NCI-H748 (cell line): ENCODE measurements at regions not wholly inside any gene's neighbourhood (a gene's known extent, or its start where the extent isn't known, plus 50 kb on each side); places are given as distances from the start of the nearest gene placed in this dataset.

Experiments
- DNase-seq: peaks from one replicate; lab custom pipeline; 2025; ENCODE audit not compliant: unreplicated experiment; lab: John Stamatoyannopoulos, UW

DNA sequence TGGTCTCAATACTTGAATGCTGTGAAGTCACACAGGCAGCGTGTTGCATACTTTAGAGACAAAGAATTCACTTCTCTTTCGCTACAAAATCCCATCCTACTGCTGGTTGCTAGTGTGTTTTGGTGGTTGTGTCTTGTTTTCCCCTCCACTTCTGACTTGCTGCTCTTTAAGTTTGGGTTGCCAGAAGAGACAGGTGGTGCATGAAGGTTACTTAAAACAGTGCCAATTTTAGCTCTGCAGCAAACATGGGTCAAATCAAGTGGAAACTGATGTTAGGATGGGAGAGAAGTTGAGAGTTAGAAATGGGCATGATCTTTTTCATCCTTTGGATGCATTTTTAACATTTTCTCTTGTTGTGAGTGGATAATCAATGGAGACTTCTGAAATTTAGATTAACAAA, 136.2 kb upstream of the KCNH7 start:
- no peak for DNase-seq

DNA sequence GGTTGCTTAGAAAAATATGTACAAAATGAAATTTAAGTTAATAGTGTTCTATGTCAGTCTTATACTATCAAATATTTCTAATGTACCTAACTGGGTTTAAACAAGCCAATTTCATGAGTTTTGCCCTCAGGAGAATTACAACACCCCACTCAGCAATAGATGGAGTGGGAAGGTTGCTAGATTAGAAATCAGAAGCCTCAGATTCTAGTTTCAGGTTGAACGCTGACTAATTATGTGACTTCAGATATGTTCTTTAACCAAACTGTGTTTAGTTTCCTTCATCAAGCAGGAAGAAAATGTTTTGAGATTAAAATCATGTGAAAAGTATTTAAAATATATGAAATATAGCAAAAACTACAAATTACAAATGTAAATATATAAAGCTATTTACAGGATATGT, 133.8 kb upstream of the KCNH7 start:
- no peak for DNase-seq

DNA sequence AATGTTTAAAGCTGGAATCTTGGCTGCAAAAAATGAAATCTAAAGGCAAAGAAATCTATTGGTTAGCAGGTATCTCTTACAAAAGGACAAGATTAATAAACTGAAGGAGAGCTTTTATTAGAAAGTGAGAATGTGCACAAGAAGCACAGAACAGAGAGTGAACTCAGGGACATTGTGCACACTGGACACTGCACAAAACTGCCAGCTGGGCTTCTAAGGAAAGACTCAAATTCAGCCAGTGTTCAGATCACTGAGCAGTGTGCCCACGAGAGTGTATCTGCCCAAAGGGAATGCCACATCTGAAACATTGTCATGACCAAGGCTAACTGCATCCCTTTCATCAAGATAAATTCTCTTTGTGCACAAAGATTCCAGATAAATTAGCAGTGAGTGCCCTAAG, 129.7 kb upstream of the KCNH7 start:
- DNase-seq: no peak

DNA sequence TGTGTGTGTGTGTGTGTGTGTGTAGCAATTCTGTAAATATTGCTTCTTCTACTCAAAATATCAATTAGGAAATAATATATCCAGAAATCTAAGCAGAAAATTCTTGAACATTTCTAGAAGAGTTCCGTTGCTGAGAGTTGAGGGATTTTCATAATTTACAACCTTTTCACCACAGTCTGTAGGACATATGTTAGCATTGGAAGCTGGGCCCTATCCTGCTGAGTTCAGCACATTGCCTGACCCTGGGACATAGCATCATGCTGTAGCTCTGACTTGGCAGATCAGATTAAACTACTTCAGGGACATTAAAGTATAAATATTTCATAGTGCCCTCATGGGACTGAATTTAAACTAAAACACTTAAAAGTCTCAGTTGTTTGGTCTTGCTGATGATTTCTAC, 129.2 kb upstream of the KCNH7 start:
- DNase-seq: no peak

DNA sequence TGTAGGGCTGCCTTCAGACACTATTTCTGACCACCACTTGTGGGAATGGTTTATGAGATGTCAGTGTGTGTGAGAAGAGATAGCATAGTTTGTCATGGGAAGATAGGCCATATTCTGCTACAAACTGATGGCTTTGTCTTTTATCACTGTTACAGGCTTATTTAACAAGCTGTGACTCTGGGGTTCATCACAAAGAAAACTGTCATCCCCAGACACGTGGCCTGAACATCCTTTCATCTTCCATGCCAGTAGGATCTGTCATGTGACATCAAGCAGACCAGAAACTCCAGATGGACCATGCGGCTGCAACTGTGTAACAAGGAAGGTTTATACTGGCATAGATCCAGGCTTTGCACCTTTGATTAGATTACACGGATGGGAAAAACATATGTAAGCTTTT, 128.6 kb upstream of the KCNH7 start:
- peak; percentile 34 for DNase-seq

DNA sequence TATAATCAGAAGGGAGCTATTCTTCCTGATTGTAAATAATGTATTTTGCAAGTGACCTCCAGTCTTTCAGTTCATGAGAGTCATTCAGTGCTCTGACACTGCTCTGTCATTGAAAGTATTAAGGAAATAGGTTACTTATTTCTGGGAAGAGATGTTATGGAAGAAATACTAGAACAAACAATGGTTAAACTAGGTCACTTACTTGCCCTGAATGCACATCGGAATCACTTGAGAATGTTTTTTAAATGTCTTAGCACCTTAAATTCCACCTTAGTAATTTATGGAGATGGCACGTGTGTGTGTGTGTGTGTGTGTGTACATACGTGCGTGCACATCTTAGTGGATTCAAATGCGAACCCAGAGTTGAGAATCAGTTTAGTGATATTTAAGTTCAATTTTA, 126.6 kb upstream of the KCNH7 start:
- DNase-seq: no peak

DNA sequence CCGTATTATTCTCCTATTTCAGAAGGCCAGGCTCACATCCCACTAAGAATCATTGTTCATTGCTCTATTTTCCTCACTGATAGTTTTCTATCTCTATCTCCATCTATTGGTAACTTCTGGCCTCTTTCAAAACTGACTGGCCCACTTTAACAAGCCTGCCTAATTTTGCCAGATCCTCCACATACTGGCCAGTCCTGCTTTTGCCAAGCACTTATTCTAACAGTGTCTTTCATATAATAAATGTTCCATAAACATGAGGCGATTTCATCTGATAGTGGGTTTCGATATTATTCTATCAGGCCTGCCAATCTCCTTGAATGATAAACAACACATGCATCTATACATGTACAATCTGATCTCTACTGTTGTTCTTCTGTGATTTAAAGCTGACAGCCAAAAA, 125.9 kb upstream of the KCNH7 start:
- DNase-seq: no peak

DNA sequence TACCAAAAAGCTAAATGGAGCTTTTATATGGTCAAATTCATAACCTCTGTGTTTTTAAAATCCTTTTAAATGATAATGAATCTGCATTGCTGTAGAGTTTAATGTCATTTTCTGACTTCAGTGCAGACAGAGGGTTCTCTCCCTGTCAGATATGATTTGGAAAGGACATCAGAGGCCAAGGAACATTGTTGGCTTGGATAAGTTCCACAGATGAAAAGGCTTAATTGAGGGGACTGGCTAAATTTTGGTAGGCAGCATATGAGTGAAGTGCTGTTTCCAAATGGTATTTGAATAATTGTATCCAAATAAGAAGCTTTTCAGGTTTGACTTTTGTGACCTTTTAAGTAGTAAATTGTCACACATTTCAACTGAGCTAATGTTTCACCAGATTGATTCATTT, 124.6 kb upstream of the KCNH7 start:
- no peak for DNase-seq

DNA sequence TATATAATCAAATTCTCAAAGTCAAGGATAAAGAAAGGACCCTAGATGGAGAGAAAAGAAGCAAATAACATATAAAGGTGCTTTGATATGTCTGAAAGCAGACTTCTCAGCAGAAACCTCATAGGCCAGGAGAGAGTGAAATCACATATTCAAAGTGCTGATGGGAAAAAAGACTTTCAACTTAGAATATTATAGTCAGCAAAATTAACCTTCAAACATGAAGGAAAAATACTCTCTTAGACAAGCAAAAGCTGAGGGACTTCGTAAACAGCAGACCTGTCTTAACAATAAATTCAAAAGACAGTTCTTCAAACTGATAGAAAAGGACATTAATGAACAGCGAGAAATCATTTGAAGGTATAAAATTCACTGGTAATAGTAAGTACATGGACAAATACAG, 107.2 kb upstream of the KCNH7 start:
- no peak for DNase-seq

DNA sequence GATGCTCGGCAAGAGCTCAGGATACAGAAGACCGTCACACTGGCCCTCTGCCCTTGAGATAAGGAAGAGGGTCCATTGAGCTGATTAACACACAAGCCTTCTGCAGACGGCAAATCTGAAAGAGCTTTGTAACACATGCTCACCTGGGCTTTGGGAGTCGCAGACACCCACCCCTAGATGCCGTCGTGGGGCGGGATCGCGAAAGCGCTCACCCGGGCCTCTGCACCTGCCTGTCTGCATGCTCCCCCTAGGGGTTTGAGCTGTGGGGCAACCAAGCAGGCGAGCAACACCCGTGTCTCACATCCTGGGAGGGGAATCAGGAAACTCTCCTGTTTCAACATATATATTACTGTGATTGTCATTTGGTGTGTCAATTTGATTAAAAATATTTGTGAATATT, 99.8 kb upstream of the KCNH7 start:
- DNase-seq: no peak

DNA sequence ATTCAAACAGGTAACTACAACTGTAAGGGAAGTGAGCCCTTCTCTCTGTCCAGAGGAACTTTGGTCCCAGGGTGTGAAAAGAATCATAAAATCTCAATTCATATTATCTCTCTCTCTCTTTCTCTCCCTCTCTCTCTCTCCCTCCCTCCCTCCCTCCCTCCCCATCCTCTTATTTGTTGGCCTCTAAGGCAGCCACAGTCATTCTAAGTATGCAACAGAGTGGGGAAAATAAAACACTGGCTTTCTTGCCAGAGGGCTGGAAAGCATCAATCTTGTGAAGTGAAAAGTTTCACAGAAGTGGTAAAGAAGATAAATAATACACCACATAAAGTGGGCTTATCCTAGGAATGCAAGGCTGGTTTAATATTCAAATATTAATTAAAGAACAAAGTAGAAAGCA, 95.6 kb upstream of the KCNH7 start:
- no peak for DNase-seq

DNA sequence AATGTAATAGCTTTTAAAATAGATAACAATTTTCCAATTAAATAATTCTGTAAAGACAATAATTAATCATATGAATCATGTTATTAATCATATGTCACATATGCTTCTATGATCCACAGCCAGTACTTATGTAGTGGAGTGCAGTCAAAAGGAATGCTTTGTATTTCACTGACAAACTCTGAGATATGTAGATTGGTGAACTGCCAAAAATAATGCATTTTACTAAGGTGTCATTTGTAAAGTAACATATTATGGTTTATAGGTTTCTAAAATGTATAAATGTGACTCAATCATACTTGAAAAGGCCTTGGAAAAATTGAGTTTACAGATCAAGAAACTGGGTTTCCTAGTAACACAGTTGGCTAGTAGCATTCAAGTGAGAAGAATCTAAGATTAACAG, 93.8 kb upstream of the KCNH7 start:
- no peak for DNase-seq

DNA sequence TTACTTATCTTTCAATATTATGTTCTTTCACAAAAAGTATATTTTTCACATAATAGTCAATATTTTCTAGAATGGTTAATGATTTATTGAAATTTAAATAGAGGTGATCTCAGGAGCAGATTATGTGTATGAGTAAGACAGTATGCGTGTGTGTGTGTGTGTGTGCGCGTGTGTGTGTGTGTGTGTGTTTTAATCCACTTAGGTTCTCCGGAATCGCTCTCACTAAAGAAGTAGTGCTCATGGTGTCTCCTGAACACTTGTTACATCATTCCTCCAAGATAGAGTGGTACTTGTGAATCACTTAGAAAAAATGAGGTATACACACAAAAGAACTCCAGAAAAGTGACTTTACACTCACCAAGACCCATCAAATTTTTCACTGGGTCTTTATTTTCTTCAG, 91.0 kb upstream of the KCNH7 start:
- DNase-seq: no peak

DNA sequence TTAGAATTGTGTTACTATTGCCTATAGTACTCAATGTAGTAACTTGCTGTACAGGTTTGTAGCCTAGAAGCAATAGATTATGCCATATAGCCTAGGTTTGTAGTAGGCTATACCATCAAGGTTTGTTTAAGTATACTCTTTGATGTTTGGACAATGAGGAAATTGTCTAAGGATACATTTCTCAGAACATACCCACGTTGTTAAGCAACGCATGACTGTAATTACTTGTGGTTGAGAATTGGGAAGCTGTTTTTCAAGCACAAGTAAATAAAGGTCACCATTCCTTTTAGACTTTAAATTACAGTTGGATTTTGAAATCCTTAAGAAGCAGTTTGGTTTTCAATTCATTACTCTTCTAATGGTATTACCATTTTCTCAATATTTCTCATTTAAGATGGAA, 89.8 kb upstream of the KCNH7 start:
- no peak for DNase-seq

DNA sequence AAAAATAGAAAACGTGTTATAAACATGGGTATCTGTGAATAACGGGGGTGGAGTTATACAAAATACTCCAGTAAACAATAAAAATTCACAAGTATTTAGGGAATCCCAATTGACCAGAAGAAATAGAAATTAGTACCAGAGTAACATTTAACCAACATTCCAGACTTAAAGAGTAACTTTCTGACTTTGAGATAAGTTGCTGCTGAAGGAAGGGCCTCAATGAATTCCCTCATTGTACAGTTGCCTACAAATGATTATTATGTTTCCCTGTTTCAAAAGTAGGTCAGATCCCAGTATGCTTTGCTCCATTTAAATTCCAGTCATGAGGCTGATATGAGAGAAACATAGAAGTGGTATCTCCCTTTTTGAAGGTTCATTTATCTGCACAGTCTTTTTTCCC, 88.3 kb upstream of the KCNH7 start:
- DNase-seq: no peak

DNA sequence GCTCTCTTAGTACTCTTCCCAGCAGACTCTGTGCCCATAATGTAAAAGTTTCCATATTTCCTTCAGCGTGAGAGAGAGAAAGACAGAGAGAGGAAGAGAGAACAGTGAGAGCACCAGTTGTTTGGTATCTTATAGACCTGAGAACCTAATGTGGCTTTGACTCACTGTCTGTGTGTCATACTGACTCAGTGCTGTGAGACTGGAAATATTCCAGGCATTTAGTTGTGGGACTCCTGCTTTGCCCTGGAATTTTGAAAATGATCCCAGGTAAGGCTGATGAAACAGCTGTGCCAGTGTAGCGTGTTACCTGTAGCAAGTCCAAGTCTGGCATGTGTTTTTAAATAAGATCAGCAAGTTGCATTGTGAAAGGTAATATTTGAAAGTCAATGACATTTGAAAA, 87.9 kb upstream of the KCNH7 start:
- DNase-seq: no peak

DNA sequence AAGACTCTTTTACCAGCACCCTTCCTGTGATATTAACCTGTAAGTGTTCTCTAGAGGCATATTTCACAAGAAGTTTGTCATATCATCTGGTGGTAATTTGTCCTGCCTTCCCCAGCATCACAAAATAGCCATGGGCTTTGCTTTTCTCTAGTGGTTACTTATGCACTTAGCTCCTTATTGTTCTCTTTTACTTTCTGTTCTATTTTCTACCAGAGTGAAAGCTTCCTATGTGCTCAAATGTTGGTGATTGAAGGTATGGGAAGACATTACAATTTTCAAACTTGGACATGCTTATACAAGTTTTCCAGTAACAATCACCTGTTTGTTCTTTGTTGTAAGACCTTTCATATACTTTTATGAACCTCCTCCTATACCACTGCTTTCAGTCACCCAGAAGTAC, 87.0 kb upstream of the KCNH7 start:
- DNase-seq: no peak

DNA sequence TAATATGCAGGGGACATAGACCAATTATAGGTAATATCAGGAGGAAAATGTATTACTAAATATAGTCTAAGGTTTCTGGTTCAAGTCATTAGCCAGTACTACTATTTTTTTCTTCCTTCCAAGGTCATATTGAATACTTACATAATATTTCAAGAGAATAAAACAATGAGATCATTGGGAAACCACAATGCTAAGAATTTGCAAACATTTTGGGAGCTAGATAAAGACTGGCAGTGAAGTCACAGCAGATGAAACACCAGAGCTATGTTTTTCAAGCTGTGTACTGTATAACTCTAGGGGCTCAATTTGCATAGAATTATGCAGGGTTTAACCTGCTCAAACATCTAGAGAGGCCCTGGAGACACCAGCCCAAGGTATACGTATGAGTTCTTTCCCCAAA, 80.5 kb upstream of the KCNH7 start:
- DNase-seq: no peak

DNA sequence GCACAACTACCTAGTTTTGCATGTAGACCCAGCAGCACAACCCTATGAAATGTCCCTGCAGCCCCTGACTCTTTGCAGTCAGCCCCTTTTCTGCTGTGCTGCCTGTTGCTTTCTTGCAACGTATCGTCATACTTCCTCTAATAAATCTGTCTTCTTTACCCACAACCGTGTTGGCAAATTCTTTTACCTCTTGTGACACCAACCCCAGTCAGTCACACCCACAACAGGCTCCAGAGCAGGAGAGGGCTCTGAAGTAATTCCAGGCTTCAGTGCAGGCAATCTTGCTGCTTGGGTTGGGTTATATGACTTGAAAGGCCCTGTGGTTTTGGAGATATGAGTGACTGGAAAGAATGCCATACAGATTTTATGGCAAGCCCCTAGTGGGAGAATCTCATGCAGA, 79.1 kb upstream of the KCNH7 start:
- no peak for DNase-seq

DNA sequence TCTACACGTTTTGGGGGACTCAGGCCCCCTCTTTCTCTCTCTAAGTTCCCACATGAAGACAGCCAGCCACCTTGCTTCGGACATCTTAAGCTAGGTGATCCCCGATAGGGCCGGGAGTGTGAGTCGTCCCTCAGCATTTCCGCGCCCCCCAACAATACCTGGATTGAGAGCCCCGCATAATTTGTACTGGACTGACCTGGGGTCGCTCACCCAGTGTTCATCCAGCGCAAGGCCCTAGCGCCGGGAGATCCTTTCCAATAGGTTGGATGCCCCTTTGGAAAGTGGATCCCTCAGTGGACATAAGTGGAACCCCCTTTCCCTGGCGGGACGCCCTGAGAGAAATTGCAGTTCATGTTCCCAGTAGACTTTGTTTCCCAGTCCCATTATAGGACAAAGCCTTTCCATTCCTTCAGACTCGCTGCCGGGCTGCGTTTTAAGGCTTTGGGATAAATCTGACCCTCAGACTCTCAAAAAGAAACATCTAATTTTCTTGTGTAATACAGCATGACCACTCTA, 77.8 kb upstream of the KCNH7 start:
- DNase-seq: no peak

DNA sequence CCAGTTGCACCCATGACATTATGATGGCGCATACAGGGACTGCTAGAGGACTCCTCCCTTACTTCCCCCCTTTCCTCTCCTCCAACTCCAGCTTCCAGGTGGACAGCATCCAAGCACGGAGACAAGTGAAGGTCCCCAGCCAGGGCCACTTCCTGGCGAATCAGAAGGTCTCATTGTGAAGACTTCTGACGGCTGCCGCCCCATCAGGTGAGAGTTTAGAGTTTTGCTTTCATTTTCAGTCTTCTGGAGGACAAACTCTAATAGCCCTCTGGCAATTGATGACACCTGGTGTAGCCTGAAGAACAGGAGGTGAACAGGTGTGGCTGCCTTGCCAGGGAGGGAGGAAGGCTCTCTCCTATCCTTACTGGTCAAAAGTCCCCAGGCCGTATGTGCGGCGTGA, 77.3 kb upstream of the KCNH7 start:
- DNase-seq: no peak

DNA sequence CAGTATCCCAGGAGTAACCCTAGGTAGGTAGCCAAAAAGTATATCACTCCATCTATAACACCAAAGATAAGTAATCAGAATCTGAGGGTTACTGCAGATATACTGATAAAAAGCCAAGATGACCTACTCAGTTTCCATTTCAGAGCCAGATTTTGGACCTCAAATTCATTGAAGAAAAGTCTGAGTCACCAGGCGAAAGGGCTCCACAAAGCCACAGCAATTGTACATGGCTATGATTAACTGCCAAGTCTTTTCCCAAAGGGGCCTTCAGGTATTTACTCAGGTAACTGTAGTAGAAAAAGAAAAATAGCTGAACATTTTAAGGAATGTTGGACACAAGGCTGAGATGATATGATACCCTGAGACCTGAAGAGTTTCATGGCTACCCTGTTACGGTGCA, 75.6 kb upstream of the KCNH7 start:
- no peak for DNase-seq

DNA sequence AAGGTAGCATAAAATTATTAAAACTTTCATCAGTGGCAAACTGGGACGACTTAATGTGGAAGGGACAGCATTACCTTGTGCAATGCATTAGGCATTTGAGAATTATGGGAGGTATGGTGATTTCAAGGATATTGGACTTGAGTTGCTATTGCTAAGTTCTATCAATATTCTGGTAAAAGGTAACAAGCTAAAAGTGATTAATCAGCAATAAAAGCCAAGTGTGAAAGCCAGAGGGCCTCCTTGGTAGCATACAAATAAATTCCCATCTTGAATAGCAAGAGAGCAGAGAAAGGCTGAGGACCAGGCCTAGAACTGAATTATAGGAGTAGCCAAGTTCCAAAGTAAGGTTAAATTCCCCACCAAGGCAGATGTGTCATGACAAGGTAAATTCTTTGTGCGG, 74.2 kb upstream of the KCNH7 start:
- DNase-seq: no peak

DNA sequence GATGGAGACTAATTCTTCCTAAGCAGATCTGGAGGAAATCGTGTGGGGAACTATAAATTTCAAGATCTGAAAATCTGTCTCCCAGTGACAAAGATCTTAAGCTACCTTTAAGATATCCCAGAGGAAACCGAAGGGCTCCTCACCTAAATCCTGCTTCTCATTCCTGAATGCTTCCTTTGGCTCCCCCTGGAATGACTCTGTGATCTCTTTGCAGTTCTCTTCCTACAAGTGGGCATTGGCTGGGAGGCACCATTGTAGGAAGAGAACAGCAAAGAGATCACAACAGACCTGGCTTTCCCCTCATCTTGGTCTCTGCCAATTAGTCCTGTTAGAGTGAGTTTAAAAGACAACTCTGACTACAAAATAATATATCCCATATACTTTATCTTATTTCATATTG, 70.0 kb upstream of the KCNH7 start:
- DNase-seq: no peak
